ENCODE measurements at regions not wholly inside any gene's neighbourhood (a gene's known extent, or its start where the extent isn't known, plus 50 kb on each side); places are given as distances from the start of the nearest gene placed in this dataset.

GRCh38 chr12:92341065-92341668 lies 195.5 kb upstream of the BTG1 start:
- Histone ChIP-seq H3K9me2 (replicated peaks; ENCODE audit: insufficient read depth, low read length) (no peaks in the 10 kb centered on the region), H2AFZ (ENCODE audit: low read length) (no peak overlapping the region), H3K27ac (ENCODE audit: low read length) (no peak overlapping the region), H3K27me3 (replicated peaks; ENCODE audit: insufficient read depth, low read length) (no peaks in the 10 kb centered on the region), H3K4me2 (ENCODE audit: low read depth, low read length) (no peak overlapping the region), H3K9ac (ENCODE audit: low read length) (no peak overlapping the region), H3K9me3 (replicated peaks; ENCODE audit: insufficient read depth, low read length) (no peaks in the 10 kb centered on the region), H3K36me3 (replicated peaks; ENCODE audit: insufficient read depth, low read length) (no peaks in the 10 kb centered on the region), H3F3A (ENCODE audit: insufficient read depth, low read length) (no peaks in the 10 kb centered on the region), H3K4me3 (ENCODE audit: low read length) (no peak overlapping the region), H3K4me1 (ENCODE audit: low read length) (no peaks in the 10 kb centered on the region), H4K20me1 (ENCODE audit: insufficient read depth, low read length) (no peaks in the 10 kb centered on the region), H3K79me2 (ENCODE audit: low read length) (no peaks in the 10 kb centered on the region)
- DNase-seq: no peak
- TF ChIP-seq EZH2 (optimal IDR thresholded peaks at IDR 0.05; ENCODE audit: low read depth, low read length) (no peak), CTCF (IDR thresholded peaks at IDR 0.05; ENCODE audit: low read length) (no peak), EZH2phosphoT487 (IDR thresholded peaks at IDR 0.05; ENCODE audit: low read length) (no peak)

GRCh38 chr12:92340441-92341064 lies 194.9 kb upstream of the BTG1 start:
- Histone ChIP-seq H3K4me2 (ENCODE audit: low read depth, low read length) (no peak overlapping the region), H3K9ac (ENCODE audit: low read length) (no peak overlapping the region), H2AFZ (ENCODE audit: low read length) (no peak overlapping the region)

GRCh38 chr12:92340003-92340402 lies 194.4 kb upstream of the BTG1 start:
- H3K4me3 ChIP-seq (ENCODE audit: low read length): no peak overlapping the region
- no peak overlapping the region for H2AFZ ChIP-seq (ENCODE audit: low read length)
- H4K20me1 ChIP-seq (ENCODE audit: insufficient read depth, low read length): no peaks in the 10 kb centered on the region
- H3K4me2 ChIP-seq (ENCODE audit: low read depth, low read length): no peak overlapping the region
- DNase-seq: no peak
- TF ChIP-seq EZH2 (optimal IDR thresholded peaks at IDR 0.05; ENCODE audit: low read depth, low read length) (no peak), CTCF (IDR thresholded peaks at IDR 0.05; ENCODE audit: low read length) (no peak), EZH2phosphoT487 (IDR thresholded peaks at IDR 0.05; ENCODE audit: low read length) (no peak)
- no peak overlapping the region for H3K27ac ChIP-seq (ENCODE audit: low read length)
- no peaks in the 10 kb centered on the region for H3F3A ChIP-seq (ENCODE audit: insufficient read depth, low read length)
- H3K4me1 ChIP-seq (ENCODE audit: low read length): no peaks in the 10 kb centered on the region
- no peaks in the 10 kb centered on the region for H3K9me3 ChIP-seq (replicated peaks; ENCODE audit: insufficient read depth, low read length)
- no peaks in the 10 kb centered on the region for H3K36me3 ChIP-seq (replicated peaks; ENCODE audit: insufficient read depth, low read length)
- no peaks in the 10 kb centered on the region for H3K9me2 ChIP-seq (replicated peaks; ENCODE audit: insufficient read depth, low read length)
- no peaks in the 10 kb centered on the region for H3K79me2 ChIP-seq (ENCODE audit: low read length)
- no peak overlapping the region for H3K9ac ChIP-seq (ENCODE audit: low read length)
- H3K27me3 ChIP-seq (replicated peaks; ENCODE audit: insufficient read depth, low read length): no peaks in the 10 kb centered on the region

More at GRCh38 chr12:92340441-92341064, 194.9 kb upstream of the BTG1 start:
- Histone ChIP-seq H3K4me1 (ENCODE audit: low read length) (no peaks in the 10 kb centered on the region), H3K27me3 (replicated peaks; ENCODE audit: insufficient read depth, low read length) (no peaks in the 10 kb centered on the region), H3K4me3 (ENCODE audit: low read length) (no peak overlapping the region), H3K27ac (ENCODE audit: low read length) (no peak overlapping the region), H4K20me1 (ENCODE audit: insufficient read depth, low read length) (no peaks in the 10 kb centered on the region), H3K36me3 (replicated peaks; ENCODE audit: insufficient read depth, low read length) (no peaks in the 10 kb centered on the region), H3K79me2 (ENCODE audit: low read length) (no peaks in the 10 kb centered on the region), H3K9me3 (replicated peaks; ENCODE audit: insufficient read depth, low read length) (no peaks in the 10 kb centered on the region), H3F3A (ENCODE audit: insufficient read depth, low read length) (no peaks in the 10 kb centered on the region), H3K9me2 (replicated peaks; ENCODE audit: insufficient read depth, low read length) (no peaks in the 10 kb centered on the region)
- DNase-seq: no peak
- TF ChIP-seq EZH2 (optimal IDR thresholded peaks at IDR 0.05; ENCODE audit: low read depth, low read length) (no peak), EZH2phosphoT487 (IDR thresholded peaks at IDR 0.05; ENCODE audit: low read length) (no peak), CTCF (IDR thresholded peaks at IDR 0.05; ENCODE audit: low read length) (no peak)
